Fibroblast of mammary gland (primary cell): ENCODE measurements at regions not wholly inside any gene's neighbourhood (a gene's known extent, or its start where the extent isn't known, plus 50 kb on each side); places are given as distances from the start of the nearest gene placed in this dataset.
A peak's percentile ranks its signal among the peaks of the same experiment; 100 is the strongest.
"Not testable (repeated sequence)": the region's sequence is repeated elsewhere in the genome, so short reads cannot be mapped to it uniquely, and the experiment has no call there.

Experiments
- DNase-seq: peaks from one replicate; pipeline ENCODE4 v3.0.0-alpha.2; 2010; ENCODE audit warnings: low read depth
- H3K4me3 ChIP-seq: 2 replicates; pipeline ENCODE4 v1.5.1; 2011; ENCODE audit warnings: low read depth, mild to moderate bottlenecking, low read length, moderate library complexity; ENCODE audit not compliant: control insufficient read depth
- CTCF ChIP-seq: conservative IDR thresholded peaks from 2 replicates; pipeline ENCODE4 v1.5.1; 2011; ENCODE audit warnings: low read depth, low read length, inconsistent platforms; ENCODE audit not compliant: control insufficient read depth, insufficient read depth

GRCh38 chr17:12230481-12231354, 210.0 kb downstream of the MAP2K4 start:
- H3K4me3 ChIP-seq = no peak overlapping the region
- no peak for TF ChIP-seq CTCF
- peak; percentile 14 for DNase-seq

DNA sequence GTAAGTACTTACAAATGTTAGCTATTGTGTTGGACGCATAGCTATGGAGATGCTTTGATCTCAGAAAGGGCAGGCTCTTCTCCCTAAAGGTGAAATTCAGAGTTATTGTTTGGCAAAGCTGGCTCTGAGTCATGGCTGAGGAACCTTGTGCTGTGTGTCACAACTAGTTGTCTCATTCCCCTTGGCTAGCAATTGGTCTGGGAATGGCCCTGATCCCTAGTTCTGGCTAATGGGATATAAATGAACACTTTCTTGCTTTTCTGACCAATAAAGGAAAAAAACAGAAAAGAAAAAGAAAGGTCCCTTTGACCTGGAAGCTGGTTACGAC, 210.6 kb downstream of the MAP2K4 start:
- no peak for TF ChIP-seq CTCF
- peak; percentile 73 for DNase-seq

DNA sequence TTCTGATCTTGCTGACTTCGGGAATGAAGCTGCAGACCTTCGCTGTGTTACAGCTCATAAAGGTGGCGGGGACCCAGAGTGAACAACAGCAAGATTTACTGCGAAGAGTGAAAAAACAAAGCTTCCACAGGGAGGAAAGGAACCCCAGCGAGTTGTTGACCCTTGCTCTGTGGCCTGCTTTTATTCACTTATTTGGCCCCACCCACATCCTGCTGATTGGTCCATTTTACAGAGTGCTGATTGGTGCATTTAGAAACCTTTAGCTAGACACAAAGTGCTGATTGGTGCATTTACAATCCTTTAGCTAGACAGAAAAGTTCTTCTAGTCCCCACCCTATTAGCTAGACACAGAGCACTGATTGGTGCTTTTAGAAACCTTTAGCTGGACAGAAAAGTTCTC, 218.3 kb downstream of the MAP2K4 start:
- not testable (repeated sequence) for H3K4me3 ChIP-seq, DNase-seq

More for the DNA sequence above, 210.6 kb downstream of the MAP2K4 start:
- H3K4me3 ChIP-seq = no peak overlapping the region

GRCh38 chr17:12242345-12242954, 221.8 kb downstream of the MAP2K4 start:
- no peak overlapping the region for H3K4me3 ChIP-seq
- no peak for TF ChIP-seq CTCF
- DNase-seq = no peak

- no peak overlapping the region for H3K4me3 ChIP-seq
- TF ChIP-seq CTCF = no peak
- DNase-seq = no peak
These were observed 227.1 kb downstream of the MAP2K4 start for GRCh38 chr17:12247761-12248160.

GRCh38 chr17:12250973-12251372, 230.3 kb downstream of the MAP2K4 start:
- TF ChIP-seq CTCF = no peak
- H3K4me3 ChIP-seq = no peak overlapping the region
- no peak for DNase-seq

DNA sequence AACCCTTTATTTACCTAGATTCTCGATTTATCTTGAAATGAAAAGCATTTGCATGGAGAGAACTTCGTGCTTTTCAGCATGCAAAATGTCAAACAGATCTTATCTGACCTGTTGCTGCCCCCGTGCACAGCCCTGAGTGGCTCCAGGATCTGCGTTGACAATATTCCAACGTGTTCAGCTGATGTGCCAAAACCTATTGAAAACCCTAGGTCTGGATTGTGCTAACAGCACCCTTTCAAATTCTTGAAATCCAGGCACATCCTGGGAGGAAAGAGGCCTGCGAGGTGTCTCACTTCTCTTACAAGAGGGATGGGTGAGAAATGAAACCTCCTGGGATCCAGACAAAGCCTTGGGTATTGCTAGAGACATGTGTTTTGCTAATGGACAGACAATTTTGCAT, 231.8 kb downstream of the MAP2K4 start:
- no peak overlapping the region for H3K4me3 ChIP-seq
- no peak for TF ChIP-seq CTCF
- DNase-seq = no peak
